CD4-positive, alpha-beta T cell treated with Interleukin-4 for 4 hours (primary cell): ENCODE measurements at regions not wholly inside any gene's neighbourhood (a gene's known extent, or its start where the extent isn't known, plus 50 kb on each side); places are given as distances from the start of the nearest gene placed in this dataset.

Source experiments
- DNase-seq: peaks from one replicate; pipeline ENCODE4 v3.0.0-alpha.2; 2020

DNA sequence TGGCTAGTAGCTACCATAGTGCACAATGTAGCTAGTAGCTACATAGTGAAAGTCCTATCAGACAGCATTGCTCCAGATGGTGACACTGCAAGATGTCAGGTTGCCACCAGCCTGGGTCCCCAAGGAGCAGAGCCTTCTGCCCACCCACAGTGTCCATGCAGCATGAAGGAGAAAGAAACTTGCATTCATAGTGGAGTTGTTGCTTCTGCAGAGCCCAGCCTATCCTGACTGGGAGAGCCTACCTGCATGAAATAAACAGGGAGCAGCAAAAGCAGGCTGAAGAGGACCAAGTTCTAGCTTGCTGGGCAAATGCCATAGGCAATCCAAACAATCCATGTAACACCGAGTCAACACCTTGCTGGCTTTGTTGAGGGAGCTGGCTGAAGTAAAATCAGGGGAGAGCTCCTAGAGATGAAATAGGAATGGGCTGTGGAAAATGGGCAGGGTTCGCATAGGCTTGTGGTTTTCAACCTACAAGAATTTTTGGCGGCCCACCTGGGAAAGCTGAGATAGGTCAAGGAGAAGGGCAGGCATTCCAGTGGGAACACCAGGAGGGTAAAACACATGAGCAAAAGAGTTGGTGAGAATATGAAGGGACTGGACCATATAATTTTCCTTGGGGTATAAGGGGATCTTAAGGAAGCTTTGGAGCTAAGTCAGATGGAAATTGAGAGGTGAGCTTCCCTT lies 195.8 kb downstream of the CYP26B1 start:
- no peak for DNase-seq

DNA sequence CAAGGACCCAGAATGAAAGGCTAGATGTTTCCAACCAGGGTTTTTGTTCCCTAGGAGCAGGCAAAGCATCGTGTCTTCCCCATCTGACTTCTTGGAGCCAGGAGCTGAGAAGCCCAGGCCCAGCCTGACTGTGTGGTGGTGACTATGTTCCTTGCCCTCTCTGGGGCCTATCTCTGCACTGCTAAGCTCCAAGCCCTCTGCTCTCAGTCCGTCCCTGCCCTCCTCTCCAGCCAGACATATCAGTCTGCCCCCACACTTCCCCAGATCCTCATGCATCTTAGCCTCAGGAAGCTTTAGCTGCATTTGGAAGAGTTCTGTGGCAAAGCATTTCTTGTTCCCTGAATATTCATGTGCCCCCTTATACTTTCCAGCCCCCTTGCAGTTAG lies 196.6 kb downstream of the CYP26B1 start:
- no peak for DNase-seq

DNA sequence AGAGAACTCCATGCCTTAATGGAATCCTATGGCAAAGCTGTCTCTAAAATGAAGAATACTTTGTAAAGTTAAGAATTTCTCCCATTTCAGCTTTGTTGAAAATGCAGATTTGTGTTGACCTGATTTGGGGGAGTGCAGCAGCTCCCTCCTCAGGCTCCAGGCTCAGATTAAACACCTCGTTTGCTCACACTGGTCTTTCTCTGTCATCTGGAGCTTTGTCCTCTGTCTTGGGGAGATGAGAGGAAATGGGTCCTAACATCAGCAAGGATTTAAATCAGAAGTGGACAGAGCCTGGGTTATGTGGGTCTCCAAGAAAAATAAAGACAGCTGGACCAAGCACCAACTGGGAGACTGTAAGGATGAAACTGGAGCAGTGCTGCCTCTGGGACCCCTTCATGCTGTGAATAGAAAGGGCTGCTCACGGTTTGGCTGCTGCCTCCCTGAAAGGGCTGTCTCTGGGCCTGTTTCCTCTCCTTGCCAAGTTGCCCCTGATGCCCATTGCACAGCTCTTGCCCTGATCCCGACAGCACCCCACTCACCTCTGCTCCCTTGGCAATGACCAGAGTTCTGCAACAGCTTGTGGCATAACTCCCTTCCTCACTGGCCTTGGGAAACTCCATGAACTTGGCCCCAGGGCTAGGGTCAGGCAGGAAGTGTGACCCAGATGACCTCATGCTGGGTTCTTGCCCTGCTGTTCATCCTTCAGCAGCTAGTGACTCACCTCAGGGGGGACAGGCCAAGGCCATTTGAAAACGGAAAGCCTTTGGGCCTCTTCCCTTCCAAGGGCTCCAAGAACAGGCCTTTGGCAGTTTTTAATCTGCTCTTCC lies 197.2 kb downstream of the CYP26B1 start:
- no peak for DNase-seq

DNA sequence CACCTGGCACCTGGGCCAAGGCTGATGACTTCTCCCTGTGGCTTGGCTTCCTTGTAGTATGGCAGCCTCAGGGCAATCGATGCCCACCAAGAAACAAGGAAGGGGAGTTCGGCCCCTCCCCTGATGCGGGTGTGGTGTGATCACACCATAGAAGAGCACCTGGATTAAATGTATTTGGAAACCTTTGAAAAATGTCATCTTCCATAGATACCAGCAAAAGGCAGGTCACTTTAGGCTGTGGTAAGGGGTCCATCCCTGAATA lies 198.2 kb downstream of the CYP26B1 start:
- DNase-seq = no peak

DNA sequence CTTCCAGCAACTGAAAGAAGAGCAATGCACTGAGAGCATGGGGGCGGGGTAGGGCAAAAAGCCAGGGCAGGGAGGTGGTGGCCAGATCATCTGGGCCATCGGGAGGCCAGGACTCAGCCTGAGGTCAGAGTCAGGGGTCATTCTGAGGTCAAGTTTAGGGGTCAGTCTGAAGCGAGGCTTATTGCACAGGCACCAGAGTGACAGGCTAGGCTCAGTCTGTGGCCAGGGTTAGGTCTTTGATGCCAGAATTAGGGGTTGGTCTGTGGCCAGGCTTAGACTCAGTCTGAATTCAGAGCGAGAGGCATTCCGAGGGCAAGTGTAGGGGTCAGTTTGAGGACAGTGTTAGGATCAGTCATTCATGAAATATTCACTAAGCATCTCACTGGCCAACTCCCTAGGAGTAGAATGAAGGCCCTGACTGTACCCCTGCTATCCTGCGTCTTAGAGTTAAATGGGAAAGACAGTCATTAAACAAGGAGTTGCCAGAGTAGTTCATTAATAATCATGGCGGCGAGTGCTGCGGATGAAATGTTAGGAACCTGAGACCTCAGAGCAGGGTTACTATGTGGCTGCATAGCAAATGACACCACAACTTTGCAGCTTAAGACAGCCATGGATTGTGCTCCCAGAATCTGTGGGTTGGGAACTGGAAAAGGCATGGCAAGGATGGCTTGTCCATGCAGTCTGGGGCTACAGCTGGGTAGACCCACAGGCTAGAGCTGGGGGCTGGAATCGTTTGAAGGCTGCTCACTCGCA lies 198.7 kb downstream of the CYP26B1 start:
- no peak for DNase-seq

DNA sequence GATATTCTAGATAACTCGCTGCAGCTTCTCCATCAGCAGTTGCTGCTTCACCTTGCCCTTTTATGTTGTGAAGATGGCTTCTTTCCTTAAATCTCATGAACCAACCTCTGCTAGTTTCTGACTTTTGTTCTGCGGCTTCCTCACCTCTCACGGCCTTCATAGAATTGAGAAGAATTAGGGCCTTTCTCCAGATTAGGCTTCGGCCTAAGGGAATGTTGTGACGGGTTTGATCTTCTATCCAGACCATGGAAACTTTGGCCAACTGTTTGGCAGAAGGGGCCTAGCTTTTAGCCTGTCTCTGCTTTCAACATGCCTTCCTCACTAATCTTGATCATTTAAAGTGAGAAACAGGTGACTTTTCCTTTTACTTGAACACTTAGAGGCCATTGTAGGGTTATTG lies 199.9 kb downstream of the CYP26B1 start:
- no peak for DNase-seq

DNA sequence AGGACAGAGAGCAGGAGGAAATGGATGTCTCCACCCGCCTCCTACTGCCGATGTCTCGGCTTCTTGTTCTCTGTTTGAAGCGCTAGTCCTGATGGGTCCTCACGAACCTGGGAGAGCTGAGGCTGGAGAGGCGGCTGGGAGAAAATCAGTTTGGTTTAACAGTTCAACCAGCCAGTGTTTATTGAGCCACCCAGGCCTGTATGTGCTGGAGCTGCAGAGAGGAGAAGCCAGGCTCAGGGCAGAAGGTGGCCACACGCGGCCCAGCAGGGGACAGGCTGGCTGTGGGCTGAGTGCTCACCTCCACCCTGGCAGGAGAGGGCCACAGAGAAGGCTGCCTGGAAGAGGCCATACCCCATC lies 202.1 kb downstream of the CYP26B1 start:
- no peak for DNase-seq

DNA sequence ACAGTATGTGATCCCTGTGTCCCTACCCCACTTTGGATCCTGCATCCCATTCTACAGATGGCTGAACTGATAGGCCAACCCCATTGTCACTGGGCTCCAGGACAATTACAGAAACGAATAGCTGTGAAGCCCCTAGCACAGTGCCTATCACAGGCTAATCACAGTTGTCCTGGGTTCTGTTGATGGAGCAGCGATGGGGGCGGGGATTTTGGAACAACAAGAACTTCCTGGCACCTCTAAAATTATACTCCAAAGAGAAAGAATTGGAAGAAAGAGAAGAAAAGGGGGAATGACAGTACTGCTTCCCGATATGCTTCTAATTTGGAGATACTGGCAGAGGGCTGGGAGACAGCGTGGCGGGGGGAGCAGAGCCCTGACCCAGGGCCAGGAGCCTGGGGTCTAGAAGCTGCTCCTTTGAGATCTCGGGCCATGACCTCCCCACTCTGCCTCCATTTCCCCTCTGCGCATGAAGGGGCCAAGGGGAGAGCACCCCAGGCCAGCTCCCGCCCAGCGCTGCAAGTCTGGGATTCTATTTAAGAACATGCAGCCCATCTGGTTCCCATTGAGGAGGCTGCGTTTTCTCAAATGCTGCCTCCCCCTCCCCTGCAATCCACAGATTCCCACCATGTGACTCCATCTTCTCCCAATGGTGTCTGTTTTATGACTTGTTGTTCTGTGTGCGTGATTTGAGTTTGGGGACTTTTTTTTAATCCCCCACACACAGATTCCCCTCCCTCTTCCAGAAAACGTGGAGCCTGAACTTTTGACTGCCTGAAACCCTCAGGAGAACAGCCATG lies 202.7 kb downstream of the CYP26B1 start:
- no peak for DNase-seq

DNA sequence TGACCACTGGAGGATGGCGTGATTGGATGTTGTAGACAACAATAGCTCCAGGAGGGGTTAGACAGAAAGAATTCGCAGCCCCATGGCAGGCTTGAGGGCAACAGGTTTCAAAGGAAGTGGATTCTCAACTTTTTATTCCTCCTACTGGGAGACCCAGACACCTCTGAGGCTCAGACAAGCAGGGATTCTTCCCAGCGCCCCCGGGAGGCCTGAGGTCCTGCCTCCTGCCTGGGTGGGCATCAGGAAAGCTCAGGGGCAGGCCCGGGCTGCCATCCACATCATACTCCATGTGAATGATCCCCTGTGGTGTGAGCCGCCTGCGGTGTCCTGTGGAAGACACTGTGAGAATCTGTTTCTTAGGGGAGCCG lies 203.5 kb downstream of the CYP26B1 start:
- no peak for DNase-seq

DNA sequence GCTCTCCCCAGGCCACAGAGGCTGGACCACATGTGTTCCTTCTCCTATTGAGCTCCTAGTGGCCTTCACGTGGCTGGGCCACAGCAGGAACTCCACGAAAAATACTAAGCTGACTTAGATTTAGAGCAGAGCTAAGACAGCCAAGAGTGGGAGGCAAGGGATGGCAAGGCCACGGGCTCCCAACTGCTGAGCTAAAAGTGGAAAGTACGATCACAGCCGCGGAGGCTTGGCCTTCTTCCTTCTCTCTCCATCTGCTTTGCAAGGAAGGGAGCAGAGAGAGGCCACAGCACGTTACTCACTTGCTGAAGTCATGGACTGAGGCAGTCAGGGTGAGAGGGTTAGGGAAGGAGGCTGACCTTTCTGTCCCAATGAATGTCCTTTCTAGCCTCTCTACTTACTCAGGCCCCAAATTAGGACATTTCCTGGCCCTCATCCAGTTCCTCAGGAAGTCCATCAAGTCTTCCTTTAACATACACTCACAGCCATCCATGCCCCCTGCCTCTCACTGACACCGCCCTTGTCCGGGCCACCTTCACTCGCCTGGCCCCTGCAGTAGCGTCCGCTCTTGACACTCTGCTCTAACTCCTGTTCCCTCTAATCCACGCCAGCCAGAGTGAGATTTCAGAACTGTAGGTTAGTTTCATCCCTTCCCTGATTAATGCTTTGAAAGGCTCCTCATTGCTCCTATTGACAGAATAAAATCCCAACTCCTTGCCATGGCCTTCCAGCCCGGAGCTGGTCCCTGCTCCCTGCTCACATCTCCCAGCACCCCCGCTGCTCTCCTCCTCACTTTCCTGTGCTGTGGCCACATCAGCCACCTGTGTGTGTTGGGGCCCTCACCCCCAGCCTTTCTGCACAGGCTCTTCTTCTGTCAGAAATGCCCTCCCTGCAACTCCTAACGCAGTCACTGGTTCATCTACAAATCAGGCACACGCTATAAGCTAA lies 204.2 kb downstream of the CYP26B1 start:
- DNase-seq = no peak

DNA sequence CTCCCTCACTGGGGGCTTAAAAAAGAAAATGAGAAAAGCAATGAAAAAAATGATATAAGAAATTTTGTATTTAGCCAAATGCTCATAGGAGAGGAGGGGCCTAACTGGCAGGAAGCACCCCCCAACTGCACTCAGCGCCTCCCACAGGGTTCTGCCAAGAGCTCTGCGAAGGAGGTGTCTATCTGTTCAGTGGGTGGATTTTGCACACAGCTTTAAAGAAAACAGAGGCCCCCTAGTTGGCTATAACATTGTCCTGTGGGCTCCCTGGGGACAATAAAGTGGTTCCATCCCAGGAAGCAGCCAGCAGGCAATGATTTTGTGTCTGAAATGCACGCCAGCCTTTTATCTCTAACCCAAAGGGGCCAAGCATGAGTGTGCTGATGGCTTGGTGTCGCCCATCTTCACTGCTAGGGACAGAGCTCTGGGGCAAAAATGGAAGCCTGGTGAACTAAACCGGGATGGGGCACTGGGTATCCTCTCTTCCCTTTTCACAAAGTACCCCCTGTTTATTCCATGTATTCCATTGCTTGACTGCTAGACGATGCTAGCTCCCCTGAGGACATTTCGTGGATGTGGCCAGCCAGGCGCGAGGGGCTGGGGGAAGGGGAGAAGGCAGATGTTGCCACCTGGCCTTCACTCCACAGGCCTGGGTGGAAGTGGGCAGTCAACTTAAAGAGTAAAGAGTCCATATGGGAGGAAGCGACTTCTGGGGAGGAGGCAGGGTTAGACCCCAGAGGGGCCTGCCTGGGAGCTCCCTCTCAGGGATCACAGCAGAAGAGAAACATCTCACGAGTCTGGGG lies 205.7 kb downstream of the CYP26B1 start:
- no peak for DNase-seq

DNA sequence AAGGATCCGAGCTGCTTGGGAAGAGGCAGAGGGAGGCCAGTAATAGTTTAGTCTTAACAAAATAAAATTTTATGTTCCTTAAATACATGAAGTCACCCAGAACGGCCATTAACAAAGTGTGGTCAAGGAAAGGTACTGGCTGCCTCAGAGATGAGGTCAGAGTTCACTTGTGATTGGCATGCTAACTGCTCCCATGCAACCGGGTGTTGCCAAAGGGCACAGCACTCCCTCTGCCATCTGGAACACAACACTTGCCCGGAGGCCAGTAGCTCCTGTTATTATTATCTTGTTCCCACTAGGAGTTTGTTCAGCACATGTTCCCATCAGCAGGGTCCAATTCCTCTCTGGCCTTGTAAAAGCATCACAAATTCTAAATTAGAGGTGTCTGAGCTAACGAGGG lies 207.0 kb downstream of the CYP26B1 start:
- DNase-seq = no peak

DNA sequence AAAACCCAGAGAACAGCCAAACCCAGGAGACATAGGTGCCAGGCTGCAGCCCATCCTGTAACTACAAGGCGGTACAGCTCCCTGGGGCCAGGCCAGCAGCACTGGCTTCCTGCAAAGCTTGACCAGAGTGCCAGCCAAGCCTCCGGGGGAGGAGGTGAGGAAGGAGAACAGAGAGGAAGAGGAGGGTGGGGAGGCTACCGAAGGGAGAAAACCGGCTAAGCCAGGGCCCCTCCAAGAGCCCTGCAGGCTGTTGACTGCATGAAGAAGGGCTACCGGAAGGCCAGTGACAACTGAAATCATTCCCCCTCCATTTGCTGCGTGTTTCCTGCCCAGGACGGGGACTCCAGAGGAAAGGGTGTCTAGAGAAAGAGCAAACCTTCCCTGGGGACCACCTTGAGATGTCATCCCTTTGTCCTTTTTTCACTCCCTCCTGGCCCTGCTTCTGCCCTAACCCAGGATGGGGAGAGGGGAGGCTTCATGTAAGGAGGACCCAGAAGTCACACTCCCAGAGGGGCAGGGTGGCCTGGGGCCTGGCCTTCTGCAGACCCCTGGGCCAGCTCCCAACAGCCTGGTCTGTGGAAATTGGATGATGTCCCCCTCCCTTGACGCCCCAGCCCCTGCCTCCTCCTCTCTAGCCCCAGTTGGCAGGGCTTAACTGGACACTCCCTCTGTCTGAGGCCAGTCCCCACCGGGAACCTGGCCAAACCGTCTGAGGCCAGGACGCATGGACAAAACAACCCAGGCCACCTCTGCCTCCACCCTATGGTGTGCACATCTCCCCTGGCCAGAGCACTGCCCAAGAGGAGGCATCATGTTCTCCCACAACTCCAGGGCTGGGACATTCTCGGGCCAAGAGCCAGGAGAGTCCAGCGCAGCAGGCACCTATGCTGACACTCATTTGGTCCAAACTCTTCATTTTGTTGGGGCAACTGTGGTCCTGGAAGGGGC lies 207.8 kb downstream of the CYP26B1 start:
- no peak for DNase-seq

DNA sequence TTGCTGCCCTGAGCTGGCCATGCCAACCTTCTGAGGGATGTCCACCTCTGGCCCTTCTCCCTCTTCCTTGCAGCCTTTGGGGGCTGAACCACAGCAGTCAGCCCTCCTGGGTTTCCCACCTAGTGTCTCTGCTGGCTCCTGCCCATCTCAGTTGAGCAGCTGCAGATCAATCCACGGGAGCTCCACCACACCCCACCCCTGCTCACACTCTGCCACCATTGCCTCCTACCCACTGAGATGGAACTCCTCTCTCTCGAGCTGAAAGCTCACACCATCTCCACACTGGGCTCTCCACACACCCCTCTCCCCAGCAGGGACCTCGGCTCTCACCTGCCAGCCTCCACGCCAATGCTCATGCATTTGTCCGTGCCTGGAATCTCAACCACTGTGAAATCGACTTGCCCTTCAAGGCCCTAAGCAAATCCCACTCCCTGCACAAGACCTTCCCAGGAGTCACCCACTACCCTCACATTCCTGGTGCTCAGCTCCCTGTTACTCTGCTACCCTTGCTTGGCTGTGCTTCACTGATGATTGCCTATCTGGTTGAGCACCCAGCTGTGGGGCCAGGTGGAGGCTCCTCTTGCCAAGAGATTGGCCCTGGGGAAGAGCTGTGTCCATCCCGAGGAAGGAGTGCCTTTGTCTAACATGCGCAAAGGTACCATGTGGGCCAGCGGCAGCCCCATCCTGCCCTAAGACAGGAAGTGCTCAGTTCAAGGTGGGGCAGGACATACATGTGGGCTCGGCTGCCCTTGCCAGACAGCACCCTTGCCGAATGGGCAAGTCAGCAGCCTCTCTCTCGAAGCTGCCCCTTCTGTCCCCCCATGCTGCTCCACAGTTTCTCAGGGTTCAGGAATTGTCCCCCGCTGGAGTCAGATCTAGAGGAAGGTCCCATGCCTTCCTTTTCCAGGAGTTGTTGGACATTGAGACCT lies 208.7 kb downstream of the CYP26B1 start:
- DNase-seq = no peak

DNA sequence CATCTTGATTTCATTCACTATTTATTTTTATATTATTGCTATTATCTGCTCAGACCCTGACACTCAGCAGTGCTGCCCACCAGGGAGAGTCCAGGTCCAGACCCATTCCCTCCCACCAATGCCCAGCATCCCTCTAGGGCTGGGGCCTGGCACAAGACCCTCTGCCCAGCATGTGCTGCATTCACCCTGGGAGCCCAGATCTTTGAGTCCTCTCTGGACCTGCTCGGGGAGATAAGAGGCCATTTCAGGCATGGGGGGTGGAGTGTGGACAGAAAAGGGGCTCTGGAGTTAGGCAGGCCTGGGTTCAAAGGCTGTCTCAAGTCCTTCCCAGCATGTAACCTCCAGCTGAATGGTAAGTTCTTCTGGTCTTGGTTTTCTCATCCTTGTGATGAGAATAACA lies 209.6 kb downstream of the CYP26B1 start:
- no peak for DNase-seq

DNA sequence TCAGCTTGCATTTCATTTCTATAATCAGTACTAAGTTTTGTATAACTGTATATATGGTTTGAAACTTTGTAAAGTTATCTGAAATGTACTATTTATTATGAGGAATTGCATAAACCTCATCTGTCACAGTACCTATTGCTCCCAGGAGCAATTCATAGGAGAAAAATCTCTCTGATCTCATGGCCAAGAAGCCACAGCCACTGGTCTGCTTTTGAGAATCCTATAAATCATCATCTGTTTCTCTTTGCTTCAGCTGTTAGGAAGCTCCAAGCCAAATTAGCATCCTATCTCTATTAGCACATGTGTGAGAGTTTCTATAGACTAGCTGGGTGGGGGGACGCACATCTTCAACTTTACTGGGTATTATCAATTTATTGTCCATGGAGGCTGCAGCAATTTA lies 210.3 kb downstream of the CYP26B1 start:
- no peak for DNase-seq

DNA sequence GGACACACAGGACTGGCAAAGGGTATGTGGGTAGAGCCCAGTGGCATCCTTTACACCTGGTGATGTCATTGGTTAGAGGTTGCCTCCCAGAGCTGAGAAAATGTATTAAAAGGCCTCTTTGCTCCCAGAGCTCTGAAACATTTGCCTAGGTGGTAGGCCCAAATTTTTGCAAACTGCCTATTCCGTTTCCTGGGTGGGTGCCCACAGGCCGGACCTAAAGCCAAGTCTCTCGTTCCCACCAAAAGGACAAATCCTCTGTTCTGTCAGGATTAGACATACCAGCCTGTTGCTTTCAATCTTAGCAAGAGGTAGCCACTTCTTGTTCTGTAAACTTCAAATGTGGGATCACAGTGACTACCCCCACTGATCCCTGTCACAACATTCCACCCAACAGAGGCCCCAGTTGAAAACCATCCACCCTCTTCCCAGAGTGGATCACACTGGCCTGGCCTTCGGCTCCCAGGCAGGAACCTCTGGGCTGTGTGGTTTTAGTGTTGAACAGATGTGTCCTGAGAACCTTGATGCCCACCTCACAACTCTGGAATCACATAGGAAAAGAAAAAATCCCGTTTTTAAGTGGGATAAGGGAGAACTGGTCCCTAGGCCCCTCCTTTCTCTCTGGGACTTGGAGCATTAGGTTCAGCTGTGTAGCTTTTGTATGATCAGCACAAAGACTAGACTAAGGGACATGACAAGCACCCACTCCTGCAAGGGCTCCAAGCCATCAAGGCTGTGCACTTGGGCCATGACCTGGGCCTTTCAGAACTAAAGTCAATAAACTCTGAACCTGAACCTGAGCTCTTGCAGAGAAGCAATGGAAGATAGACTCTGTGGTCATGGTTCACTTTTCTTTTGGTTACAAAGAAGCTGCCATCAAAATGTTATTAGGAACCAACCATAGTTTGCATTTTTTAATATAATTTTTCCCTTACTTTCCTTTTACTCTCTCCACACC lies 211.3 kb downstream of the CYP26B1 start:
- no peak for DNase-seq
